Keratinocyte (primary cell): ENCODE measurements at regions not wholly inside any gene's neighbourhood (a gene's known extent, or its start where the extent isn't known, plus 50 kb on each side); places are given as distances from the start of the nearest gene placed in this dataset.

Source experiments
- DNase-seq: peaks from one replicate; pipeline ENCODE4 v3.0.0-alpha.2; 2011; ENCODE audit warnings: low read depth, missing footprints, low spot score
- FAIRE-seq: peaks from 2 replicates; lab custom pipeline; 2011; peaks lifted over from hg19 to GRCh38; lab: Jason Lieb, UNC
- H2AFZ ChIP-seq: 2 replicates; pipeline ENCODE4 v1.6.0; 2012; ENCODE audit warnings: low read length, control low read depth, inconsistent platforms; ENCODE audit not compliant: control insufficient read depth
- H3K27ac ChIP-seq: 2 replicates; pipeline ENCODE4 v1.5.1; 2011; ENCODE audit warnings: low read length; ENCODE audit not compliant: control insufficient read depth, insufficient read depth
- H3K27me3 ChIP-seq: 3 replicates; pipeline ENCODE4 v1.6.0; 2011; ENCODE audit warnings: low read length; ENCODE audit not compliant: control insufficient read depth, insufficient read depth; ENCODE audit errors: extremely low read depth
- H3K36me3 ChIP-seq, 2 experiments: 2 replicates in 1 of 2; 3 replicates in 1 of 2; pipeline ENCODE4 v1.5.1; 2011; ENCODE audit warnings: low read length in 2 of 2, mild to moderate bottlenecking in 1 of 2; ENCODE audit not compliant: control insufficient read depth in 2 of 2, insufficient read depth in 2 of 2; ENCODE audit errors: extremely low read depth in 1 of 2
- H3K4me1 ChIP-seq: 3 replicates; pipeline ENCODE4 v1.5.1; 2011; ENCODE audit warnings: low read length; ENCODE audit not compliant: control insufficient read depth, insufficient read depth; ENCODE audit errors: extremely low read depth
- H3K4me2 ChIP-seq: 3 replicates; pipeline ENCODE4 v1.6.0; 2011; ENCODE audit warnings: low read depth, low read length; ENCODE audit not compliant: control insufficient read depth, insufficient read depth; ENCODE audit errors: extremely low read depth
- H3K4me3 ChIP-seq, 3 experiments: fragments of 200-600 bp in 1 of 3; sonication (generic) in 1 of 3; 2 replicates in 2 of 3; 3 replicates in 1 of 3; pipeline ENCODE4 v1.5.1; 2011 to 2016; ENCODE audit warnings: low read length in 3 of 3, mild to moderate bottlenecking in 3 of 3, control low read depth in 2 of 3, inconsistent platforms in 1 of 3, low read depth in 1 of 3, mixed read lengths in 1 of 3, mixed run types in 1 of 3, moderate library complexity in 1 of 3; ENCODE audit not compliant: control insufficient read depth in 2 of 3, insufficient read depth in 2 of 3; ENCODE audit errors: extremely low read depth in 1 of 3
- H3K79me2 ChIP-seq: 2 replicates; pipeline ENCODE4 v1.6.0; 2012; ENCODE audit warnings: low read length; ENCODE audit not compliant: control insufficient read depth, insufficient read depth
- H3K9ac ChIP-seq: 3 replicates; pipeline ENCODE4 v1.6.0; 2011; ENCODE audit warnings: low read length; ENCODE audit not compliant: control insufficient read depth, insufficient read depth; ENCODE audit errors: extremely low read depth
- H3K9me1 ChIP-seq: 3 replicates; pipeline ENCODE4 v1.6.0; 2011; ENCODE audit warnings: low read length; ENCODE audit not compliant: control insufficient read depth, insufficient read depth; ENCODE audit errors: extremely low read depth
- H3K9me3 ChIP-seq: 2 replicates; pipeline ENCODE4 v1.5.1; 2012; ENCODE audit warnings: low read depth, low read length; ENCODE audit not compliant: control insufficient read depth
- H4K20me1 ChIP-seq: 3 replicates; pipeline ENCODE4 v1.6.0; 2011; ENCODE audit warnings: low read length; ENCODE audit not compliant: control insufficient read depth, insufficient read depth; ENCODE audit errors: extremely low read depth
- EZH2 ChIP-seq: IDR thresholded peaks from one replicate; pipeline ENCODE4 v1.6.1; 2012; ENCODE audit warnings: inconsistent platforms, mild to moderate bottlenecking, low read length, moderate library complexity
- dilution Hi-C: fragments of 300-500 bp; cut with MboI; formaldehyde crosslinking; loops from one replicate; pipeline ENCODE4 v1.7.0; 2020; ENCODE audit warnings: low sequenced_read_pairs; ENCODE audit not compliant: extremely low pct_ligation_motif_present
- TF ChIP-seq, protein P1 (sequence below), 3 experiments: IDR thresholded peaks in 1 of 3; conservative IDR thresholded peaks in 1 of 3; optimal IDR thresholded peaks in 1 of 3; 2 replicates in 2 of 3; 3 replicates in 1 of 3; pipeline versions ENCODE3 to v1.5.1; 2011; ENCODE audit warnings: low read length in 3 of 3, mild to moderate bottlenecking in 3 of 3, moderate library complexity in 2 of 3, control low read depth in 1 of 3, inconsistent platforms in 1 of 3; ENCODE audit not compliant: insufficient read depth in 2 of 3; ENCODE audit errors: extremely low read depth in 1 of 3

DNA sequence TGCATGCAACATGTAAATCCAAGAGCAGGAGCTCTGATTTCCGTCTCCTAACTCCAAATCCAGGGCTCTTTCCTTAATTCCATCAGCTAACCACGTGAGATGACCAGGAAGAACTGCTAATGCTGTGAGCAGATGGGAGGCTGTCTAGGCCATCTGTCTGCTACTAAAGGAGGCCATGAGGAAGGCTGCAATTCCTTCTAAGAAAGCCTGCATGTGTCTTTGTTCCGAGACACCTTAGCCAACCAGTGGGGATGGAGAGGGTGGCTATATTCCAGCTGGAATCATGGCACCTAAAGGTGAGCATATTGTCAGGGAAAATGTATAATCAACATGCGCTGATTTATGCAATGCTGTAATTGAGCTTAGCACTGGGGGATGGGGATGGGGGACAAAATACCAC is 267.2 kb upstream of the CDH5 start:
- no peaks in the 10 kb centered on the region for H3K9me1 ChIP-seq
- FAIRE-seq = no peak

DNA sequence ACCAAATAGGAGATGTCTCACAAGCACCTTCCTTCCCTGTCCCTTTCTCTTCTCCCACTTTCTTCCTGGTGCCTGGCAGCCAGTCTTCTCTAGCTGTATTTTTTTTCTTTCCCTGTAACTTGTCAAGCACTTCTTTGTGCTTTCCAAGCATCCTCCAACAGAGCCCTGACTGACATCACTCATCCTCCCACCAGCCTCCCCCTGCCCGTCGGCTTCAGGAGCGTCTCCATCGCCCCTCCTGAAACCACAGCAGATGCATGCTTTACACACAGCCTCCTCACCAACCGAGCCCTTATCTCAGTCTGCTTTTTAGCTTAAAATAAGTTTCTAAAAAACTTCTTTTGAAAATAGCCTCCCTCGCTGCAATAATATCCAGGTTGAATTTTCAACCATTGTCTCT is 268.7 kb upstream of the CDH5 start:
- Histone ChIP-seq H3K9me1 (no peaks in the 10 kb centered on the region), H3K4me2 (no peak overlapping the region), H3K36me3 (no peaks in the 10 kb centered on the region), H3K27me3 (peaks cover 5% of the 10 kb centered on the region), H3K9ac (no peak overlapping the region), H3K4me3 (no peak overlapping the region), H3K27ac (no peak overlapping the region), H4K20me1 (no peaks in the 10 kb centered on the region), H3K4me1 (no peaks in the 10 kb centered on the region), H3K9me3 (no peaks in the 10 kb centered on the region), H2AFZ (no peak overlapping the region), H3K79me2 (no peaks in the 10 kb centered on the region)
- FAIRE-seq (no peak), DNase-seq (no peak)
- TF ChIP-seq EZH2 = no peak
- TF ChIP-seq, protein P1, sequence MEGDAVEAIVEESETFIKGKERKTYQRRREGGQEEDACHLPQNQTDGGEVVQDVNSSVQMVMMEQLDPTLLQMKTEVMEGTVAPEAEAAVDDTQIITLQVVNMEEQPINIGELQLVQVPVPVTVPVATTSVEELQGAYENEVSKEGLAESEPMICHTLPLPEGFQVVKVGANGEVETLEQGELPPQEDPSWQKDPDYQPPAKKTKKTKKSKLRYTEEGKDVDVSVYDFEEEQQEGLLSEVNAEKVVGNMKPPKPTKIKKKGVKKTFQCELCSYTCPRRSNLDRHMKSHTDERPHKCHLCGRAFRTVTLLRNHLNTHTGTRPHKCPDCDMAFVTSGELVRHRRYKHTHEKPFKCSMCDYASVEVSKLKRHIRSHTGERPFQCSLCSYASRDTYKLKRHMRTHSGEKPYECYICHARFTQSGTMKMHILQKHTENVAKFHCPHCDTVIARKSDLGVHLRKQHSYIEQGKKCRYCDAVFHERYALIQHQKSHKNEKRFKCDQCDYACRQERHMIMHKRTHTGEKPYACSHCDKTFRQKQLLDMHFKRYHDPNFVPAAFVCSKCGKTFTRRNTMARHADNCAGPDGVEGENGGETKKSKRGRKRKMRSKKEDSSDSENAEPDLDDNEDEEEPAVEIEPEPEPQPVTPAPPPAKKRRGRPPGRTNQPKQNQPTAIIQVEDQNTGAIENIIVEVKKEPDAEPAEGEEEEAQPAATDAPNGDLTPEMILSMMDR (optimal IDR thresholded peaks at IDR 0.05 in 1 of 3, IDR thresholded peaks at IDR 0.05 in 1 of 3, conservative IDR thresholded peaks at IDR 0.05 in 1 of 3; ENCODE audit: extremely low read depth in 1 of 3, insufficient read depth in 2 of 3, low read length in 3 of 3) = no peak
- dilution Hi-C loops = no loop called here

More for the DNA sequence above, 267.2 kb upstream of the CDH5 start:
- Histone ChIP-seq H4K20me1 (no peaks in the 10 kb centered on the region), H3K4me1 (no peaks in the 10 kb centered on the region), H3K79me2 (no peaks in the 10 kb centered on the region), H3K4me3 (no peak overlapping the region), H2AFZ (no peak overlapping the region), H3K27ac (no peak overlapping the region), H3K4me2 (no peak overlapping the region), H3K27me3 (peaks cover 5% of the 10 kb centered on the region), H3K9ac (no peak overlapping the region), H3K36me3 (no peaks in the 10 kb centered on the region), H3K9me3 (no peaks in the 10 kb centered on the region)
- TF ChIP-seq, protein P1 (optimal IDR thresholded peaks at IDR 0.05 in 1 of 3, IDR thresholded peaks at IDR 0.05 in 1 of 3, conservative IDR thresholded peaks at IDR 0.05 in 1 of 3; ENCODE audit: extremely low read depth in 1 of 3, insufficient read depth in 2 of 3, low read length in 3 of 3) = no peak
- TF ChIP-seq EZH2 = no peak
- dilution Hi-C loops = no loop called here
- no peak for DNase-seq
